Nephron (organoid): ENCODE measurements at regions not wholly inside any gene's neighbourhood (a gene's known extent, or its start where the extent isn't known, plus 50 kb on each side); places are given as distances from the start of the nearest gene placed in this dataset.

ENCODE experiments used
- H3K27ac Mint-ChIP-seq, 3 experiments: 2 replicates each; pipeline ENCODE4 v1.8.0; 2020; ENCODE audit warnings: mixed read lengths in 3 of 3, mild to moderate bottlenecking in 2 of 3, moderate library complexity in 1 of 3
- H3K27me3 Mint-ChIP-seq: 2 replicates; pipeline ENCODE4 v1.8.0; 2021; ENCODE audit warnings: low read depth, mild to moderate bottlenecking, moderate library complexity, mixed read lengths
- H3K36me3 Mint-ChIP-seq: 2 replicates; pipeline ENCODE4 v1.8.0; 2020; ENCODE audit warnings: low read depth, mixed read lengths
- H3K4me1 Mint-ChIP-seq: 2 replicates; pipeline ENCODE4 v1.8.0; 2020; ENCODE audit warnings: mixed read lengths
- H3K4me3 Mint-ChIP-seq, 3 experiments: 2 replicates each; pipeline ENCODE4 v1.8.0; 2020; ENCODE audit warnings: mild to moderate bottlenecking in 3 of 3, mixed read lengths in 3 of 3, moderate library complexity in 2 of 3
- H3K9me3 Mint-ChIP-seq: 2 replicates; pipeline ENCODE4 v1.8.0; 2020; ENCODE audit warnings: mixed read lengths
- CTCF ChIP-seq, 3 experiments: fragments of 200-600 bp; sonication (generic); IDR thresholded peaks; one replicate each; pipeline ENCODE4 v1.5.0; 2021; ENCODE audit warnings: antibody characterized with exemption in 3 of 3; ENCODE audit not compliant: unreplicated experiment in 3 of 3

GRCh38 chr5:117691081-117691870 lies 1116.7 kb upstream of the SEMA6A start:
- no peak overlapping the region for H3K4me3 Mint-ChIP-seq
- peak overlapping the region in 1 of 3 experiments; percentile 27 for H3K27ac Mint-ChIP-seq
- peaks cover 11% of the 10 kb centered on the region for H3K4me1 Mint-ChIP-seq
- no peaks in the 10 kb centered on the region for H3K9me3 Mint-ChIP-seq
- H3K27me3 Mint-ChIP-seq: no peaks in the 10 kb centered on the region
- H3K36me3 Mint-ChIP-seq: no peaks in the 10 kb centered on the region
- TF ChIP-seq CTCF (IDR thresholded peaks at IDR 0.05; ENCODE audit: unreplicated experiment in 3 of 3): no peak

- Mint-ChIP-seq H3K27ac (peak overlapping the region; percentile 12 to 24 (median 17)), H3K9me3 (no peaks in the 10 kb centered on the region), H3K4me1 (peaks cover 11% of the 10 kb centered on the region), H3K4me3 (no peak overlapping the region), H3K36me3 (no peaks in the 10 kb centered on the region), H3K27me3 (no peaks in the 10 kb centered on the region)
- TF ChIP-seq CTCF (IDR thresholded peaks at IDR 0.05; ENCODE audit: unreplicated experiment in 3 of 3): no peak
These were observed 1116.0 kb upstream of the SEMA6A start for GRCh38 chr5:117690612-117691011.

GRCh38 chr5:117686926-117687325 lies 1112.3 kb upstream of the SEMA6A start:
- no peak overlapping the region for H3K27ac Mint-ChIP-seq
- no peaks in the 10 kb centered on the region for H3K9me3 Mint-ChIP-seq
- H3K36me3 Mint-ChIP-seq: no peaks in the 10 kb centered on the region
- TF ChIP-seq CTCF (IDR thresholded peaks at IDR 0.05; ENCODE audit: unreplicated experiment in 3 of 3): no peak
- no peaks in the 10 kb centered on the region for H3K27me3 Mint-ChIP-seq
- H3K4me3 Mint-ChIP-seq: no peak overlapping the region
- peaks cover 33% of the 10 kb centered on the region for H3K4me1 Mint-ChIP-seq

GRCh38 chr5:117682416-117682815 lies 1107.8 kb upstream of the SEMA6A start:
- Mint-ChIP-seq H3K9me3 (no peaks in the 10 kb centered on the region), H3K36me3 (no peaks in the 10 kb centered on the region), H3K27ac (peak overlapping the region in 2 of 3 experiments; percentile 18 to 27), H3K4me3 (no peak overlapping the region), H3K27me3 (no peaks in the 10 kb centered on the region), H3K4me1 (peaks cover 42% of the 10 kb centered on the region)
- TF ChIP-seq CTCF (IDR thresholded peaks at IDR 0.05; ENCODE audit: unreplicated experiment in 3 of 3): no peak

- Mint-ChIP-seq H3K4me1 (peaks cover 42% of the 10 kb centered on the region), H3K4me3 (peak overlapping the region in 1 of 3 experiments; percentile 25), H3K9me3 (no peaks in the 10 kb centered on the region), H3K36me3 (no peaks in the 10 kb centered on the region), H3K27me3 (no peaks in the 10 kb centered on the region), H3K27ac (peak overlapping the region; percentile 18 to 62 (median 45))
- no peak for TF ChIP-seq CTCF (IDR thresholded peaks at IDR 0.05; ENCODE audit: unreplicated experiment in 3 of 3)
These were observed 1107.0 kb upstream of the SEMA6A start for GRCh38 chr5:117681431-117682254.
